MM.1S (cell line): ENCODE measurements at regions not wholly inside any gene's neighbourhood (a gene's known extent, or its start where the extent isn't known, plus 50 kb on each side); places are given as distances from the start of the nearest gene placed in this dataset.

Experiments used
- DNase-seq: peaks from one replicate; pipeline ENCODE4 v3.0.0-alpha.2; 2015
- H2AFZ ChIP-seq: fragments of 300-600 bp; sonication (generic); 2 replicates; pipeline ENCODE4 v1.6.0; 2016; ENCODE audit warnings: antibody characterized with exemption, low read length
- H3F3A ChIP-seq: fragments of 300-600 bp; sonication (generic); 2 replicates; pipeline ENCODE4 v1.6.1; 2016; ENCODE audit warnings: mild to moderate bottlenecking, antibody characterized with exemption, low read length, moderate library complexity, mixed read lengths; ENCODE audit not compliant: insufficient read depth
- H3K27ac ChIP-seq: fragments of 300-600 bp; sonication (generic); 2 replicates; pipeline ENCODE4 v1.5.1; 2016; ENCODE audit warnings: mild to moderate bottlenecking, low read length
- H3K27me3 ChIP-seq: fragments of 300-600 bp; sonication (generic); replicated peaks from 2 replicates; pipeline ENCODE4 v1.6.0; 2016; ENCODE audit warnings: low read length; ENCODE audit not compliant: insufficient read depth
- H3K36me3 ChIP-seq: fragments of 300-600 bp; sonication (generic); replicated peaks from 2 replicates; pipeline ENCODE4 v1.6.1; 2016; ENCODE audit warnings: mild to moderate bottlenecking, low read length, mixed read lengths; ENCODE audit not compliant: insufficient read depth
- H3K4me1 ChIP-seq: fragments of 300-600 bp; sonication (generic); 2 replicates; pipeline ENCODE4 v1.6.1; 2016; ENCODE audit warnings: low read length, mixed read lengths
- H3K4me2 ChIP-seq: fragments of 300-600 bp; sonication (generic); 2 replicates; pipeline ENCODE4 v1.6.0; 2016; ENCODE audit warnings: low read depth, low read length
- H3K4me3 ChIP-seq: fragments of 300-600 bp; sonication (generic); 2 replicates; pipeline ENCODE4 v1.5.1; 2016; ENCODE audit warnings: low read length, mixed read lengths
- H3K79me2 ChIP-seq: fragments of 300-600 bp; sonication (generic); 2 replicates; pipeline ENCODE4 v1.6.1; 2016; ENCODE audit warnings: mixed run types, low read length, mixed read lengths
- H3K9ac ChIP-seq: fragments of 300-600 bp; sonication (generic); 2 replicates; pipeline ENCODE4 v1.6.1; 2016; ENCODE audit warnings: low read length, mixed read lengths
- H3K9me2 ChIP-seq: fragments of 300-600 bp; sonication (generic); replicated peaks from 2 replicates; pipeline ENCODE4 v1.6.1; 2016; ENCODE audit warnings: mild to moderate bottlenecking, low read length, mixed read lengths; ENCODE audit not compliant: insufficient read depth
- H3K9me3 ChIP-seq: fragments of 300-600 bp; sonication (generic); replicated peaks from 2 replicates; pipeline ENCODE4 v1.6.1; 2016; ENCODE audit warnings: mild to moderate bottlenecking, low read length, mixed read lengths; ENCODE audit not compliant: insufficient read depth
- H4K20me1 ChIP-seq: fragments of 300-600 bp; sonication (generic); 2 replicates; pipeline ENCODE4 v1.6.1; 2016; ENCODE audit warnings: mild to moderate bottlenecking, low read length, moderate library complexity, mixed read lengths; ENCODE audit not compliant: insufficient read depth
- EZH2 ChIP-seq: fragments of 300-600 bp; sonication (generic); optimal IDR thresholded peaks from 2 replicates; pipeline ENCODE3; 2017; ENCODE audit warnings: low read depth, mild to moderate bottlenecking, antibody characterized with exemption, low read length, mixed read lengths
- EZH2phosphoT487 ChIP-seq: fragments of 300-600 bp; sonication (generic); IDR thresholded peaks from 2 replicates; pipeline ENCODE4 v1.6.1; 2018; ENCODE audit warnings: antibody characterized with exemption, low read length
- TF ChIP-seq, protein P1 (sequence below): fragments of 300-600 bp; sonication (generic); IDR thresholded peaks from 2 replicates; pipeline ENCODE4 v1.5.1; 2016; ENCODE audit warnings: antibody characterized with exemption, low read length, mixed read lengths

GRCh38 chr5:125301711-125302110 lies 555.3 kb upstream of the ZNF608 start:
- H3K4me2 ChIP-seq: no peak overlapping the region
- H3K27ac ChIP-seq: no peak overlapping the region
- H3K9me2 ChIP-seq: no peaks in the 10 kb centered on the region
- no peak overlapping the region for H2AFZ ChIP-seq
- H3K4me1 ChIP-seq: no peaks in the 10 kb centered on the region
- H3K9me3 ChIP-seq: no peaks in the 10 kb centered on the region
- H3K79me2 ChIP-seq: no peaks in the 10 kb centered on the region
- no peaks in the 10 kb centered on the region for H3F3A ChIP-seq
- no peaks in the 10 kb centered on the region for H4K20me1 ChIP-seq
- H3K36me3 ChIP-seq: no peaks in the 10 kb centered on the region
- no peak overlapping the region for H3K9ac ChIP-seq
- no peak for TF ChIP-seq EZH2phosphoT487
- TF ChIP-seq, protein P1, sequence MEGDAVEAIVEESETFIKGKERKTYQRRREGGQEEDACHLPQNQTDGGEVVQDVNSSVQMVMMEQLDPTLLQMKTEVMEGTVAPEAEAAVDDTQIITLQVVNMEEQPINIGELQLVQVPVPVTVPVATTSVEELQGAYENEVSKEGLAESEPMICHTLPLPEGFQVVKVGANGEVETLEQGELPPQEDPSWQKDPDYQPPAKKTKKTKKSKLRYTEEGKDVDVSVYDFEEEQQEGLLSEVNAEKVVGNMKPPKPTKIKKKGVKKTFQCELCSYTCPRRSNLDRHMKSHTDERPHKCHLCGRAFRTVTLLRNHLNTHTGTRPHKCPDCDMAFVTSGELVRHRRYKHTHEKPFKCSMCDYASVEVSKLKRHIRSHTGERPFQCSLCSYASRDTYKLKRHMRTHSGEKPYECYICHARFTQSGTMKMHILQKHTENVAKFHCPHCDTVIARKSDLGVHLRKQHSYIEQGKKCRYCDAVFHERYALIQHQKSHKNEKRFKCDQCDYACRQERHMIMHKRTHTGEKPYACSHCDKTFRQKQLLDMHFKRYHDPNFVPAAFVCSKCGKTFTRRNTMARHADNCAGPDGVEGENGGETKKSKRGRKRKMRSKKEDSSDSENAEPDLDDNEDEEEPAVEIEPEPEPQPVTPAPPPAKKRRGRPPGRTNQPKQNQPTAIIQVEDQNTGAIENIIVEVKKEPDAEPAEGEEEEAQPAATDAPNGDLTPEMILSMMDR: no peak
- TF ChIP-seq EZH2: no peak
- H3K4me3 ChIP-seq: no peak overlapping the region
- no peaks in the 10 kb centered on the region for H3K27me3 ChIP-seq
- DNase-seq: no peak

- no peak overlapping the region for H3K9ac ChIP-seq
- H4K20me1 ChIP-seq: no peaks in the 10 kb centered on the region
- TF ChIP-seq EZH2: no peak
- TF ChIP-seq, protein P1: no peak
- TF ChIP-seq EZH2phosphoT487: no peak
- H3K4me3 ChIP-seq: no peak overlapping the region
- H3K4me2 ChIP-seq: no peak overlapping the region
- H3K9me2 ChIP-seq: no peaks in the 10 kb centered on the region
- H3K36me3 ChIP-seq: no peaks in the 10 kb centered on the region
- no peaks in the 10 kb centered on the region for H3K9me3 ChIP-seq
- H3F3A ChIP-seq: no peaks in the 10 kb centered on the region
- no peaks in the 10 kb centered on the region for H3K4me1 ChIP-seq
- no peaks in the 10 kb centered on the region for H3K27me3 ChIP-seq
- no peak overlapping the region for H2AFZ ChIP-seq
- no peaks in the 10 kb centered on the region for H3K79me2 ChIP-seq
- no peak for DNase-seq
- H3K27ac ChIP-seq: no peak overlapping the region
These were observed 556.1 kb upstream of the ZNF608 start for GRCh38 chr5:125302577-125302976.

- Histone ChIP-seq H3K9me2 (no peaks in the 10 kb centered on the region), H3K36me3 (no peaks in the 10 kb centered on the region), H3F3A (no peaks in the 10 kb centered on the region), H2AFZ (no peak overlapping the region), H4K20me1 (no peaks in the 10 kb centered on the region), H3K9ac (no peak overlapping the region), H3K27me3 (no peaks in the 10 kb centered on the region), H3K4me3 (no peak overlapping the region), H3K4me2 (no peak overlapping the region), H3K9me3 (no peaks in the 10 kb centered on the region), H3K4me1 (no peaks in the 10 kb centered on the region), H3K27ac (no peak overlapping the region), H3K79me2 (no peaks in the 10 kb centered on the region)
- DNase-seq: no peak
- TF ChIP-seq, protein P1: no peak
- TF ChIP-seq EZH2 (no peak), EZH2phosphoT487 (no peak)
These were observed 560.3 kb upstream of the ZNF608 start for GRCh38 chr5:125306741-125307140.
